Left lung (tissue), 4 donors: ENCODE measurements at regions not wholly inside any gene's neighbourhood (a gene's known extent, or its start where the extent isn't known, plus 50 kb on each side); places are given as distances from the start of the nearest gene placed in this dataset.

Experiments used
- ATAC-seq: fragments of 200-7000 bp; cut with Tn5 transposase; one replicate; pipeline ENCODE4 v1.9.1; 2020; ENCODE audit warnings: moderate library complexity
- DNase-seq, 4 donors: peaks; one replicate each; pipeline ENCODE4 v3.0.0-alpha.2; 2013 to 2020
- H3K27ac ChIP-seq, 2 donors: fragments of 200-600 bp; sonication (generic) in 1 of 2; one replicate each; pipeline versions ENCODE4 v1.5.0 to v1.8.0; 2020 to 2021
- H3K27me3 ChIP-seq, 2 donors: fragments of 200-600 bp; sonication (generic) in 1 of 2; one replicate each; pipeline versions ENCODE4 v1.5.0 to v1.8.0; 2020 to 2021
- H3K36me3 ChIP-seq, 2 donors: fragments of 200-600 bp; sonication (generic) in 1 of 2; one replicate each; pipeline versions ENCODE4 v1.5.0 to v1.8.0; 2020 to 2021
- H3K4me1 ChIP-seq, 2 donors: fragments of 200-600 bp; one replicate each; pipeline ENCODE4 v1.8.0; 2021
- H3K4me3 ChIP-seq, 2 donors: fragments of 200-600 bp; sonication (generic) in 1 of 2; one replicate each; pipeline versions ENCODE4 v1.5.0 to v1.8.0; 2020 to 2021; ENCODE audit warnings: mild to moderate bottlenecking in 1 of 2
- H3K9me3 ChIP-seq, 2 donors: fragments of 200-600 bp; sonication (generic) in 1 of 2; one replicate each; pipeline versions ENCODE4 v1.5.0 to v1.8.0; 2020 to 2021
- intact Hi-C, 2 donors: fragments of 100-400 bp; cut with DNase I; formaldehyde crosslinking; loops; one replicate each; pipeline versions ENCODE4 v1.11.2 to v1.14.2; 2022
- TF ChIP-seq, protein P1 (sequence below), 2 donors: fragments of 200-600 bp; sonication (generic) in 1 of 2; IDR thresholded peaks; one replicate each; pipeline versions ENCODE4 v1.5.0 to v1.8.0; 2021; ENCODE audit warnings: antibody characterized with exemption in 2 of 2
- donor health status: DM: no; HTN: yes; CAD: no.
- donor health status: DM: no; HTN: no; CAD: no.

DNA sequence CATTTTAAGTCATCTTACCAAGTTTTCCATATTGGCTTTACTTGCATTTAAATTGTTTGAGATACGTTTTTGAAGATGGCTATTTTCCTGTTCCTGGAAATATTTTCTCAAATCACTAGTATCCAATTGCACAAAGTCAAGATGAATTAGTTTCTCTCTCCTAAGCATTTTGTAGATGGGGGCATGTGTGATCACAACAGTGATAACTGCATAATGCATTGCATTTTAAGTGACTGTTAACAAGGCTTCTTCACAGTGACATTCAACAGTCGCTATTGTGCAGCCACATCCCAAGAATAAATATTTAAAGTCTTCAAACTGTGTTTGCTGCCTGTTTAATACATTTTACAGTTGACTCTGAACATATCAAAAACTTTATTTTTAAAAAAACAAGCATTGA lies 694.2 kb upstream of the CDH7 start:
- TF ChIP-seq, protein P1, sequence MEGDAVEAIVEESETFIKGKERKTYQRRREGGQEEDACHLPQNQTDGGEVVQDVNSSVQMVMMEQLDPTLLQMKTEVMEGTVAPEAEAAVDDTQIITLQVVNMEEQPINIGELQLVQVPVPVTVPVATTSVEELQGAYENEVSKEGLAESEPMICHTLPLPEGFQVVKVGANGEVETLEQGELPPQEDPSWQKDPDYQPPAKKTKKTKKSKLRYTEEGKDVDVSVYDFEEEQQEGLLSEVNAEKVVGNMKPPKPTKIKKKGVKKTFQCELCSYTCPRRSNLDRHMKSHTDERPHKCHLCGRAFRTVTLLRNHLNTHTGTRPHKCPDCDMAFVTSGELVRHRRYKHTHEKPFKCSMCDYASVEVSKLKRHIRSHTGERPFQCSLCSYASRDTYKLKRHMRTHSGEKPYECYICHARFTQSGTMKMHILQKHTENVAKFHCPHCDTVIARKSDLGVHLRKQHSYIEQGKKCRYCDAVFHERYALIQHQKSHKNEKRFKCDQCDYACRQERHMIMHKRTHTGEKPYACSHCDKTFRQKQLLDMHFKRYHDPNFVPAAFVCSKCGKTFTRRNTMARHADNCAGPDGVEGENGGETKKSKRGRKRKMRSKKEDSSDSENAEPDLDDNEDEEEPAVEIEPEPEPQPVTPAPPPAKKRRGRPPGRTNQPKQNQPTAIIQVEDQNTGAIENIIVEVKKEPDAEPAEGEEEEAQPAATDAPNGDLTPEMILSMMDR (IDR thresholded peaks at IDR 0.05), result no peak
- intact Hi-C loops, result no loop called here
- Histone ChIP-seq H3K27me3 (no peaks in the 10 kb centered on the region), H3K27ac (no peak overlapping the region), H3K9me3 (peaks cover 0 to 4% of the 10 kb centered on the region in 2 donors), H3K4me1 (no peaks in the 10 kb centered on the region), H3K36me3 (no peaks in the 10 kb centered on the region), H3K4me3 (no peak overlapping the region)
- DNase-seq (no peak), ATAC-seq (no peak)

- ATAC-seq, result no peak
Observed at GRCh38 chr18:65049586-65049985, 701.2 kb upstream of the CDH7 start.

GRCh38 chr18:65039578-65039977 lies 711.2 kb upstream of the CDH7 start:
- Histone ChIP-seq H3K4me1 (no peaks in the 10 kb centered on the region), H3K9me3 (no peaks in the 10 kb centered on the region), H3K36me3 (no peaks in the 10 kb centered on the region), H3K27me3 (no peaks in the 10 kb centered on the region), H3K27ac (no peak overlapping the region), H3K4me3 (no peak overlapping the region)
- ATAC-seq (no peak), DNase-seq (no peak)
- TF ChIP-seq, protein P1 (IDR thresholded peaks at IDR 0.05), result no peak
- intact Hi-C loops, result no loop called here

More at GRCh38 chr18:65049586-65049985, 701.2 kb upstream of the CDH7 start:
- no peaks in the 10 kb centered on the region for H3K4me1 ChIP-seq
- TF ChIP-seq, protein P1 (IDR thresholded peaks at IDR 0.05), result no peak
- DNase-seq, result no peak
- no peaks in the 10 kb centered on the region for H3K27me3 ChIP-seq
- H3K36me3 ChIP-seq, result no peaks in the 10 kb centered on the region
- no peak overlapping the region for H3K27ac ChIP-seq
- intact Hi-C loops, result no loop called here
- no peak overlapping the region for H3K4me3 ChIP-seq
- no peaks in the 10 kb centered on the region for H3K9me3 ChIP-seq

DNA sequence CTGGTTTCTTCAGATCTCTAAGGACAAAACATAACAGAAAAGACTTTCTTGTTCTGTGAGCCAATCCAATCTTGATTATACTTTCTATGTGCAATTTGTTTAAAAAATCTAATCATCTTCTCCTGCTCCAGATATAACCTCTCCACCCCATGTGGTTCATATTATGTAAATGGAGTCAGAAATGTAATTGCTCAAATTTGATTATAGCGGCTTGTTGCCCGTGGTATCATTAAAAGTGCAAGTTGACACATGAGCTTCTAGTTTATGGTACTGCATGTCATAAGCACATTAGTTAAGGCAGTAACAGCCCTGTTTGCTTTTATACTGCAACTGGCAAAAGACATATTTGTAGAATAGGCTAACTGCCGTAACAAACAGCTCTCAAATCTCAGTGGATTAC lies 715.1 kb upstream of the CDH7 start:
- Histone ChIP-seq H3K27ac (no peak overlapping the region), H3K36me3 (no peaks in the 10 kb centered on the region), H3K4me1 (no peaks in the 10 kb centered on the region), H3K27me3 (no peaks in the 10 kb centered on the region), H3K9me3 (no peaks in the 10 kb centered on the region), H3K4me3 (no peak overlapping the region)
- intact Hi-C loops, result no loop called here
- TF ChIP-seq, protein P1 (IDR thresholded peaks at IDR 0.05), result no peak
- ATAC-seq (no peak), DNase-seq (no peak)

GRCh38 chr18:65025756-65026155 lies 725.1 kb upstream of the CDH7 start:
- ATAC-seq (no peak), DNase-seq (no peak)
- Histone ChIP-seq H3K4me1 (no peaks in the 10 kb centered on the region), H3K9me3 (peaks cover 0 to 14% of the 10 kb centered on the region in 2 donors), H3K36me3 (no peaks in the 10 kb centered on the region), H3K27me3 (no peaks in the 10 kb centered on the region), H3K27ac (no peak overlapping the region), H3K4me3 (no peak overlapping the region)
- intact Hi-C loops, result no loop called here
- TF ChIP-seq, protein P1 (IDR thresholded peaks at IDR 0.05), result no peak
